ENCODE measurements at regions not wholly inside any gene's neighbourhood (a gene's known extent, or its start where the extent isn't known, plus 50 kb on each side); places are given as distances from the start of the nearest gene placed in this dataset.

DNA sequence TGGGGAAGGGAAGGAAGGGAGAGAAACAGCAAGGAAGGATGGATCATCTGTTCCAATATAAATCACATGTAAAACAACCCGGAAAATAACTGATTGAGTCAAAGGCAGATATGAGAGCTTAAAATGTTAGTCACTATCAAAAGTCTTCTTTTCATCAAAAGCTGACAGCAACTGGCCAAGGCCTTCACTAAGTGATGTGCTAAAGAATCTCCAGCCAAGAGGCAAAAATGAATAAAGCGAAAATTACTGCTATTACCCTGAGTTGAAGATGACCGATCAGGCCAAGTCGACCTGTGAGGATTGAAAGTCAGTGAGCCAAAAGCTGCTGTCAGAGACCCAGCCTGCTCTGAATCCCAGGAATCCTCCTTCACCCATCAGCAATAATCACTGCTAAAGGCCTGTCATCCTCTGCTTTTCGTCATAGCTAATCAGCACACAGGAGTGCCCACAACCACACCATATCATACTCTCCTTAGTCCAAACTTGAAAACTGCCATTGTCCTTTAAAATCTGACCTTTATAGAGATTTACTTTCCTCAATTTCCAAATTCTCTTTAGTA lies 736.9 kb downstream of the TLE1 start:
- TF ChIP-seq, protein P1, sequence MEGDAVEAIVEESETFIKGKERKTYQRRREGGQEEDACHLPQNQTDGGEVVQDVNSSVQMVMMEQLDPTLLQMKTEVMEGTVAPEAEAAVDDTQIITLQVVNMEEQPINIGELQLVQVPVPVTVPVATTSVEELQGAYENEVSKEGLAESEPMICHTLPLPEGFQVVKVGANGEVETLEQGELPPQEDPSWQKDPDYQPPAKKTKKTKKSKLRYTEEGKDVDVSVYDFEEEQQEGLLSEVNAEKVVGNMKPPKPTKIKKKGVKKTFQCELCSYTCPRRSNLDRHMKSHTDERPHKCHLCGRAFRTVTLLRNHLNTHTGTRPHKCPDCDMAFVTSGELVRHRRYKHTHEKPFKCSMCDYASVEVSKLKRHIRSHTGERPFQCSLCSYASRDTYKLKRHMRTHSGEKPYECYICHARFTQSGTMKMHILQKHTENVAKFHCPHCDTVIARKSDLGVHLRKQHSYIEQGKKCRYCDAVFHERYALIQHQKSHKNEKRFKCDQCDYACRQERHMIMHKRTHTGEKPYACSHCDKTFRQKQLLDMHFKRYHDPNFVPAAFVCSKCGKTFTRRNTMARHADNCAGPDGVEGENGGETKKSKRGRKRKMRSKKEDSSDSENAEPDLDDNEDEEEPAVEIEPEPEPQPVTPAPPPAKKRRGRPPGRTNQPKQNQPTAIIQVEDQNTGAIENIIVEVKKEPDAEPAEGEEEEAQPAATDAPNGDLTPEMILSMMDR (conservative IDR thresholded peaks at IDR 0.05 in 1 of 2, IDR thresholded peaks at IDR 0.05 in 1 of 2; ENCODE audit: extremely low read depth in 1 of 2, insufficient read depth in 1 of 2, low read depth in 1 of 2, low read length in 2 of 2) = no peak
- no peak for TF ChIP-seq EZH2 (IDR thresholded peaks at IDR 0.05; ENCODE audit: borderline replicate concordance, low read length)

Data from mammary epithelial cell (primary cell).